Immature natural killer cell (primary cell): ENCODE measurements at regions not wholly inside any gene's neighbourhood (a gene's known extent, or its start where the extent isn't known, plus 50 kb on each side); places are given as distances from the start of the nearest gene placed in this dataset.
"Not testable (repeated sequence)": the region's sequence is repeated elsewhere in the genome, so short reads cannot be mapped to it uniquely, and the experiment has no call there.

Experiments
- DNase-seq, 3 donors: peaks; one replicate each; pipeline ENCODE4 v3.0.0; 2022; ENCODE audit warnings: mixed read lengths in 1 of 3
- H3K27ac Mint-ChIP-seq, 6 donors: one replicate each; pipeline ENCODE4 v1.8.0; 2020; ENCODE audit warnings: mixed read lengths in 6 of 6, mild to moderate bottlenecking in 5 of 6, inconsistent platforms in 4 of 6, moderate library complexity in 3 of 6
- H3K27me3 Mint-ChIP-seq, 3 donors: one replicate each; pipeline ENCODE4 v1.8.0; 2020 to 2021; ENCODE audit warnings: low read depth in 3 of 3, mild to moderate bottlenecking in 3 of 3, mixed read lengths in 3 of 3, moderate library complexity in 3 of 3, inconsistent platforms in 1 of 3
- H3K36me3 Mint-ChIP-seq, 3 donors: one replicate each; pipeline ENCODE4 v1.8.0; 2020; ENCODE audit warnings: mixed read lengths in 3 of 3, inconsistent platforms in 2 of 3, mild to moderate bottlenecking in 2 of 3
- H3K4me1 Mint-ChIP-seq, 2 donors: one replicate each; pipeline ENCODE4 v1.8.0; 2020; ENCODE audit warnings: inconsistent platforms in 2 of 2, mild to moderate bottlenecking in 2 of 2, mixed read lengths in 2 of 2, moderate library complexity in 1 of 2
- H3K4me3 Mint-ChIP-seq, 5 donors: one replicate each; pipeline ENCODE4 v1.8.0; 2020; ENCODE audit warnings: mild to moderate bottlenecking in 5 of 5, mixed read lengths in 5 of 5, inconsistent platforms in 3 of 5, moderate library complexity in 3 of 5
- H3K9me3 Mint-ChIP-seq, 6 donors: one replicate each; pipeline ENCODE4 v1.8.0; 2020; ENCODE audit warnings: mild to moderate bottlenecking in 6 of 6, mixed read lengths in 6 of 6, inconsistent platforms in 4 of 6, moderate library complexity in 3 of 6

- no peaks in the 10 kb centered on the region for H3K36me3 Mint-ChIP-seq
- H3K27me3 Mint-ChIP-seq = peaks cover 0 to 2% (median 0%) of the 10 kb centered on the region in 3 donors
- no peaks in the 10 kb centered on the region for H3K4me1 Mint-ChIP-seq
- DNase-seq = no peak
- H3K4me3 Mint-ChIP-seq = no peak overlapping the region
- peaks cover 0 to 4% (median 0%) of the 10 kb centered on the region in 6 donors for H3K9me3 Mint-ChIP-seq
- no peak overlapping the region for H3K27ac Mint-ChIP-seq
Measured at GRCh38 chr1:103469801-103470200, 55.7 kb upstream of the RNPC3 start.

GRCh38 chr1:103467100-103467499 is 58.4 kb upstream of the RNPC3 start:
- Mint-ChIP-seq H3K36me3 (no peaks in the 10 kb centered on the region), H3K4me1 (no peaks in the 10 kb centered on the region), H3K4me3 (no peak overlapping the region), H3K9me3 (peaks cover 0 to 4% (median 0%) of the 10 kb centered on the region in 6 donors), H3K27me3 (peaks cover 0 to 4% (median 0%) of the 10 kb centered on the region in 3 donors), H3K27ac (no peak overlapping the region)
- no peak for DNase-seq

GRCh38 chr1:103461161-103462105 is 64.1 kb upstream of the RNPC3 start:
- Mint-ChIP-seq H3K4me3 (no peak overlapping the region), H3K4me1 (no peaks in the 10 kb centered on the region), H3K27me3 (peaks cover 0 to 3% (median 0%) of the 10 kb centered on the region in 3 donors), H3K36me3 (no peaks in the 10 kb centered on the region), H3K27ac (no peak overlapping the region), H3K9me3 (no peaks in the 10 kb centered on the region)
- peak in 1 of 3 donors; percentile 2 for DNase-seq

GRCh38 chr1:103460511-103460910 is 65.0 kb upstream of the RNPC3 start:
- H3K4me3 Mint-ChIP-seq = no peak overlapping the region
- H3K27ac Mint-ChIP-seq = no peak overlapping the region
- DNase-seq = no peak
- no peaks in the 10 kb centered on the region for H3K9me3 Mint-ChIP-seq
- H3K4me1 Mint-ChIP-seq = no peaks in the 10 kb centered on the region
- H3K27me3 Mint-ChIP-seq = peaks cover 0 to 3% (median 0%) of the 10 kb centered on the region in 3 donors
- no peaks in the 10 kb centered on the region for H3K36me3 Mint-ChIP-seq

GRCh38 chr1:103459346-103459745 is 66.2 kb upstream of the RNPC3 start:
- no peaks in the 10 kb centered on the region for H3K27me3 Mint-ChIP-seq
- no peaks in the 10 kb centered on the region for H3K9me3 Mint-ChIP-seq
- no peaks in the 10 kb centered on the region for H3K36me3 Mint-ChIP-seq
- H3K4me3 Mint-ChIP-seq = no peak overlapping the region
- H3K4me1 Mint-ChIP-seq = no peaks in the 10 kb centered on the region
- H3K27ac Mint-ChIP-seq = no peak overlapping the region
- no peak for DNase-seq

- DNase-seq = no peak
- H3K9me3 Mint-ChIP-seq = no peaks in the 10 kb centered on the region
- no peak overlapping the region for H3K27ac Mint-ChIP-seq
- H3K36me3 Mint-ChIP-seq = no peaks in the 10 kb centered on the region
- no peaks in the 10 kb centered on the region for H3K4me1 Mint-ChIP-seq
- H3K27me3 Mint-ChIP-seq = no peaks in the 10 kb centered on the region
- no peak overlapping the region for H3K4me3 Mint-ChIP-seq
Measured at GRCh38 chr1:103457886-103458455, 67.5 kb upstream of the RNPC3 start.

GRCh38 chr1:103448560-103448959 is 76.9 kb upstream of the RNPC3 start:
- Mint-ChIP-seq H3K27me3 (no peaks in the 10 kb centered on the region), H3K4me1 (no peaks in the 10 kb centered on the region), H3K4me3 (no peak overlapping the region), H3K27ac (no peak overlapping the region), H3K36me3 (no peaks in the 10 kb centered on the region), H3K9me3 (peaks cover 0 to 3% (median 0%) of the 10 kb centered on the region in 6 donors)
- DNase-seq = no peak

GRCh38 chr1:103447471-103447870 is 78.0 kb upstream of the RNPC3 start:
- peaks cover 0 to 3% (median 0%) of the 10 kb centered on the region in 6 donors for H3K9me3 Mint-ChIP-seq
- H3K27ac Mint-ChIP-seq = no peak overlapping the region
- no peaks in the 10 kb centered on the region for H3K4me1 Mint-ChIP-seq
- DNase-seq = no peak
- no peak overlapping the region for H3K4me3 Mint-ChIP-seq
- H3K27me3 Mint-ChIP-seq = no peaks in the 10 kb centered on the region
- H3K36me3 Mint-ChIP-seq = no peaks in the 10 kb centered on the region

GRCh38 chr1:103441342-103441741 is 84.2 kb upstream of the RNPC3 start:
- DNase-seq = no peak
- H3K9me3 Mint-ChIP-seq = peaks cover 0 to 3% (median 0%) of the 10 kb centered on the region in 6 donors
- H3K27me3 Mint-ChIP-seq = no peaks in the 10 kb centered on the region
- H3K4me3 Mint-ChIP-seq = no peak overlapping the region
- no peaks in the 10 kb centered on the region for H3K4me1 Mint-ChIP-seq
- no peak overlapping the region for H3K27ac Mint-ChIP-seq
- no peaks in the 10 kb centered on the region for H3K36me3 Mint-ChIP-seq

GRCh38 chr1:103436568-103437100 is 88.9 kb upstream of the RNPC3 start:
- DNase-seq, H3K36me3 Mint-ChIP-seq, H3K27me3 Mint-ChIP-seq, H3K4me1 Mint-ChIP-seq, H3K4me3 Mint-ChIP-seq, H3K9me3 Mint-ChIP-seq, H3K27ac Mint-ChIP-seq: not testable (repeated sequence)

- Mint-ChIP-seq H3K4me3 (no peak overlapping the region), H3K9me3 (peaks cover 0 to 9% (median 2%) of the 10 kb centered on the region in 6 donors), H3K4me1 (no peaks in the 10 kb centered on the region), H3K27ac (no peak overlapping the region), H3K27me3 (peaks cover 0 to 5% (median 0%) of the 10 kb centered on the region in 3 donors), H3K36me3 (no peaks in the 10 kb centered on the region)
- no peak for DNase-seq
Measured at GRCh38 chr1:103435443-103435842, 90.1 kb upstream of the RNPC3 start.

GRCh38 chr1:103424650-103425049 is 100.8 kb upstream of the RNPC3 start:
- Mint-ChIP-seq H3K27ac (no peak overlapping the region), H3K4me1 (no peaks in the 10 kb centered on the region), H3K9me3 (peaks cover 0 to 6% (median 2%) of the 10 kb centered on the region in 6 donors), H3K27me3 (no peaks in the 10 kb centered on the region), H3K4me3 (no peak overlapping the region), H3K36me3 (no peaks in the 10 kb centered on the region)
- DNase-seq = no peak

- no peak overlapping the region for H3K4me3 Mint-ChIP-seq
- H3K27me3 Mint-ChIP-seq = no peaks in the 10 kb centered on the region
- H3K36me3 Mint-ChIP-seq = no peaks in the 10 kb centered on the region
- no peak overlapping the region for H3K27ac Mint-ChIP-seq
- H3K4me1 Mint-ChIP-seq = no peaks in the 10 kb centered on the region
- no peak for DNase-seq
- H3K9me3 Mint-ChIP-seq = peaks cover 0 to 16% (median 2%) of the 10 kb centered on the region in 6 donors
Measured at GRCh38 chr1:103416681-103417286, 108.7 kb upstream of the RNPC3 start.

- H3K9me3 Mint-ChIP-seq = peaks cover 6 to 30% (median 21%) of the 10 kb centered on the region in 6 donors
- no peaks in the 10 kb centered on the region for H3K4me1 Mint-ChIP-seq
- H3K27ac Mint-ChIP-seq = no peak overlapping the region
- no peak for DNase-seq
- no peaks in the 10 kb centered on the region for H3K27me3 Mint-ChIP-seq
- H3K4me3 Mint-ChIP-seq = no peak overlapping the region
- no peaks in the 10 kb centered on the region for H3K36me3 Mint-ChIP-seq
Measured at GRCh38 chr1:103387898-103388297, 137.6 kb upstream of the RNPC3 start.
